Activated gamma-delta T cell treated with anti-CD3 and anti-CD28 coated beads, Interleukin-2, amount 50 U/mL, for 16 hours (primary cell): ENCODE measurements at regions not wholly inside any gene's neighbourhood (a gene's known extent, or its start where the extent isn't known, plus 50 kb on each side); places are given as distances from the start of the nearest gene placed in this dataset.
"Not testable (repeated sequence)": the region's sequence is repeated elsewhere in the genome, so short reads cannot be mapped to it uniquely, and the experiment has no call there.

Experiments used
- DNase-seq: peaks from one replicate; pipeline ENCODE4 v3.0.0-alpha.2; 2020; ENCODE audit warnings: low read depth

DNA sequence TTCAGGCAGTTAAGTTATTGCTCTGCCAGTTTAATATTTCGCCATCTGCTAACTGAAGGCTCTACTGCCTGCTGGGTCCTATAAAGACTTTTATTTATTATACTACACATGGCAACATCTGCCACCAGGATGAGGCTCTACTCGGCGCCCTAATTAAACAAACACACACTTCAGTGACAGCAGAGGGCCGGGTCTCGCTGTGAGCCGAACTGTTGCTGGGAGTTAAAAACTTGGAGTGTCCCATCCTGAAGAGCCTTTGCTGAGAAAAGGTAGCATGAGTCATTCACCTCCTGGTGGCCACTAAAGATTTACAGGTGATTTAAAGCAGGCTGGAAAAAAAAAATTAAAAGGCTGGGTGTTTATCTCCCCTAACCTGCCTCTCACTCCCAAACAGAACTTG, 183.7 kb downstream of the NPIPA8 start:
- not testable (repeated sequence) for DNase-seq

DNA sequence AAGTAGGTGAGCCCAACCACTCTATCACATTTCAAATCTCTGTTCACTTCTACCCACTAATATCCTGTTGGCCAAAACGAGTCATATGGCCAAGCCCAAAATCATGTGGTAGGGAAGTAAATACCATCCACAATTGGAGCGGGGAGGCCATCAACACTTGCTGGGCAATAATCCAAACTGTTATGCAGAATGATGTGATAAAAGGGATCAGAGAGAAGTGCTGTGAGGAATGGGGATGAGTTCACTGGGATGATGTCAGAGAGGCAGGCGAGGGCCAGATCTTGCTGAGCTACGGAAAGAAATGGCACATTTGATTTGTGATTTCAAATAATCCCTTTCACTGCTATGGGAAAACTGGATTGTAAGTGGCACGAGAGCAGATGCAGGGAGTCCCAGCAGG, 188.4 kb downstream of the NPIPA8 start:
- DNase-seq, result not testable (repeated sequence)

DNA sequence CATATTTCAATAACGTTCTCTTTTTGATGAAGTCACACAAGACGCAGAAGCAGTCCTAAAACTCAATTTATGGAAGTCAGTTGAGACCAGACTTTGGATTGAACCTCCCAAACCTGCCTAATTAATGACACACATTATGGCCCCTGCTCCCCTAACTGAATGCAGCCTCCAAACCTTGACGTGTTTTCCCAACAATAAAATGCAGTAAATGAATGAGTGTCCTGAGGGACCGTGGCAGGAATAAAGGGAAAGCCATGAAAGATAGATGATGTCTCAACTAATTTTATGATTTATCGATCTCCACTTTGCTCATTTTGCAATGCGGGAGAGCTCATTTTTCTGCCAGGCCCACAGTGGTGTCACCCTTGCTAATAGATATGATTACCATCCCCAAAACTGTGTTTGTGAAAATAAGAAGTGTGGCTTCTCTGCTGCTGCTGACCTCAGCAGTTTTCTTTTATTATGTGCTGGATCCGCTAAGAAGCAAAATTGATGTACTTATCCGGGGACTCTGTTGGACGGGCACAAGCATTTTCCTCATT, 189.9 kb downstream of the NPIPA8 start:
- DNase-seq, result not testable (repeated sequence)

DNA sequence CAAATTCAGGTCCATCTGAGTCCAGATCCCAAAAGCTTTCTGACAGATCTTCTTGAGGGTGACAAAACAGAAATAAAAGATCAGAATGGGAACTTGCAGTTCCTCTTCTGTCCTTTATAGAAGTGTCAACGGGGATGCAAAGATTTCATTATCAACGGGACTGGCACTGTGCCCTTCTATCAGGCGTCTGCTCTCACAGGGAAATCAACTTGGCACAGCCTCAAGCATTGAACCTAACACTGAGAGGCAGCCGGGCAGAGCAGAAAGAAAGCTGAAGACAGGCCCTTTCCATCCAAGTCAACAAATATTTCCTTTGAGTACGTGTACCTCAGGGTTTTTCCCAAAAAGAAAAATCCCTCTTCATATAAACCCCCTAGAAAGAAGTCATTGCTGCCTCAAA, 194.5 kb downstream of the NPIPA8 start:
- not testable (repeated sequence) for DNase-seq

DNA sequence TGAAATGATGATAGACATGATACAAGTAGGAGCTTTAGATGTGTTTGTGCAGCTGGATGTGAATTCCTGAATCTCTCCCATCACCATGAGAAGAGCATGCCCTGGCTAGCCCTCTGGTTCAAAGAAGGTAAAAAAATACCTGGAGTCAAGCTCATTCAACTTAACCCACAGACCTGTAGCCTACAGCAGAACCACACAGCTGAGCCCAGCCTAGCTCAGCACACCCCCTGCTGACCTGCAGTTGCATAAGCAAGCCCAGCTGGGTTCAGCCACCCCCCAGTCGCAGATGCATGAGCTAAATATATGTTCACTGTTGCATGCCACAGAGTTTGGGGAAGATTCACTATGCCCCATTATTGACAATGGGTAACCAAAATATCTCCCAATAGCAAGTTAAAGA, 200.2 kb downstream of the NPIPA8 start:
- DNase-seq, result not testable (repeated sequence)

DNA sequence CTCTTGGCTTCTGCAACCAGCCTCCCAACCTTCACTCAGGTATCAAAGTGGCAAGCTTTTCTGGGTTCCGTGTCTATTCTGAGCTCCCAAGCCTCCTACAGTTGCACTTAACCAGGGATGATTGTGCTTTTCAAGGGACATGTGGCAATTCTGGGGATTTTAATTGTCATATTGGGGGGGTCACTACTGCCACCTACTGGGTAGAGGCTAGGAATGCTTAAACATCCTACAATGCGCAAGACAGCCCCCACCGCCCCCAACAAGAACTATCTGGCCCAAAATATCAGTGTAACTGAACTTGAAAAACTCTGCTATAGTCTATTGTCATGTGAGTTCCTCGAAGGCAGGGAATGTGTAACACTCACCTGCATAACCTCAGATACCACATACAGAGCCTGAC, 201.5 kb downstream of the NPIPA8 start:
- DNase-seq, result not testable (repeated sequence)

DNA sequence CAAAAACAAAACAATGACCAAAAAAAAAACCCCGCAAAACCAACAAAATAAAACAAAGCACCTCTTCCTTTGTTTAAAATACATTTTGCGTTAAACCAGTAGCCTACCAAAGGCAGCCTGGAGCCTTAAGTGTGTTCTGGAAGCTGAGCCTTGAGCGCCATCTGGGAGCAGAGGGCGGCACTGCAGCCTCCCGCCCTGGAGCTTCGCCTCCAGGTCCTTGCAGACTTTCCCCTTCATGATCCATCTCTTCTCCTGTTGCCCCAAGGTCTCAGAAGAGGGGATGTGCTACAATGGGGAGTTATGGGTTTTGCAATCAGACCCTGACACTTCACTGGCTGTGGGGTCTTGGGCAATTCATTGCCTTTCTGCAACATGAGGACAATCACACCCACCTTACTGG, 204.9 kb downstream of the NPIPA8 start:
- not testable (repeated sequence) for DNase-seq

DNA sequence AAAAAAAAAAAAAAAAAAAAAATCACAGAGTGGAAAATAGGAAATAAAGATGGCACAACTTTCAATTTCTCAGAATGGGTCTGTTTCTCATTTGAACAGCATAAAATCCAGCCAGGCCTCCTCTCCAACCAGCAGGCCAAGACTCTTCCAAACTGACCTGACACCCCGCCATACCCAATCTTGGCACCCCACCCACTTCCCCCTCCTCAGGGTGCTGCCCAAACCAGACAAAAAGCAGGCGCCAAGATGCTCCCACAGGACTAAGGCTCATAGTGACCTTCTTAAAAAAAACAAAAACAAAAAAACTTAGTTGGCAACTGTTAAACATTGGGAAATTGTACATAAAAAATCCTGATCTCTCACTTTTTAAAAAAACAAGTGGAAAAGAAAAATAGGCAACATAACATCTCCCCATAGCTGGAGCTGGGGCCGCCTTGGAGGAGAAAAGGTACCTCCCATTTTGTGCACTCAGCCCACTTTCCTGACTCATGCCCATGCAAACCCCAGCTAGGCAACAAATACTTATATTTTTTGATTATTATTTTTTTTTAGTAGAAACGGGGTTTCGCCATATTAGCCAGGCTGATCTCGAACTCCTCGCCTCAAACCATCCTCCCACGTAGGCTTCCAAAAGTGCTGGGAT, 205.9 kb downstream of the NPIPA8 start:
- not testable (repeated sequence) for DNase-seq

DNA sequence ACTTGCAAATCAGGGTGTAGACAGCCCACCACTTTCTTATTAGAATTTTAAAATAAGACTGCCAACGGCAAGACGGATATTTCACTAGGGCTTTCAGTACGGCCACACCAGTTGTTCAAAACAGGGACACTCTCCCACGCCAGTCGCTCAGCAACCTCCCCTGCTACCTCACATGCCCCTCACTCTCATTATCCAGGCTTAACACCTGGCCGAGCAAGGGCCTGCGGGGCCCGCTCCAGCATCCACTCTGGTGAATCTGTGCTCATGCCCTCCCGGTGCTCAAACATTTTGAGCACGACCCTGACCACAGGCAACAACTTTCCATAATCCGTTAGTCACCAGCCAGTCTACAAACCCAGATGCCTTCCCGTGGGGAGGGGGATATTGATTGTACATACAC, 209.5 kb downstream of the NPIPA8 start:
- not testable (repeated sequence) for DNase-seq

DNA sequence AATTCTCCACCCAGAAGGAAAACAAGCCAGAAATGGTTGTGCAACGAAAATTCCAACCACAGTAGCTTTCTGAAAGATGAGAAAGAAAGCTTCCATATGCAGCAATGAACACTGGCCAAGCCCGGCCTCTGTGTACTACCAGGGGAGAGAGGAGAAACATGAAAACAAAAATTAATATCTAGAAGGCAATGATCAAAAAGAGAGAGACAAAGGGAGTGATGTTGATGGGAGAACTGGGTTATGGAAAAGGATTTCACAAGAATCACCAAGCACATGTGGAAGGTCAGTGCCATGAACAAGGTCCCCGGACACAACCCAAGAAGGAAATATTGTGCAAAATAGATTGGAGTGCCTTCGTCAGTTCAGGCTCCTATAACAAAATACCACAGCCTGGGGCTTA, 217.4 kb downstream of the NPIPA8 start:
- DNase-seq, result not testable (repeated sequence)

DNA sequence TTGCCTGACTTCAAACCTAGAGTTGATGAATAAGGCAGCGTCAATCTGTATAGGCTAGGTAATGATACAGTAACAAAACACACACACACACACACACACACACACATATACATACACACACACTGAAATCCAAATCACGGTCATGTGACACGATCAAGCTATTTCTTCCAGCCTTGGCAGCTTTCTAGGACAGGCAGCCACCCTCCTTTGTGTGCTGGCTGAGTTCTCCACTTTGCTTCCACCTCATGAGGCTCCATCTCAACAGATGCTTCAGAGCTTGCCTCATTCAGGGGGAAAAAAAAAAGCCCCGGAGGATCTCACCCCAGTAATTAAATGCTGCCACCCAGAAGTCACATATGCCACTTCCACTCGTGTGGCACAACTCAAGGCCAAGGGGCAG, 217.9 kb downstream of the NPIPA8 start:
- DNase-seq, result not testable (repeated sequence)

DNA sequence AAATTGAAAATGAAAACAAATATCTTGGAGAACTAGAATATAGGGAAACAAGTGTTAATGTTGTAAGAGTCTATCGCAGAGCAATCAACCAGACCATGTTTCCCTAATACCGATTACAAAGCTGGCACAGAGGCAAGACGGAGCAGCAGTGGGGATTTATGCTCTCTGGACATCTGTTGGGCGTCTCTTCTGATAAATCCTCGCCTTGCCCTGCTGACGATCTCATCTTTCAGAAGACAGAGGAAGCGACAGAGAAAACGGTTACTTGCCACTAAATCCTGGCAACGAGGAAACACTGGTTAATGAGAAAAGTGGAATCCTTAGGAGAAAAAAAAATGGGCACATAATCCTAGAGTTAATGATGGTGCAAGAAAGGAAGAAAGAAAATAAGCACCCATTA, 218.5 kb downstream of the NPIPA8 start:
- DNase-seq, result not testable (repeated sequence)

DNA sequence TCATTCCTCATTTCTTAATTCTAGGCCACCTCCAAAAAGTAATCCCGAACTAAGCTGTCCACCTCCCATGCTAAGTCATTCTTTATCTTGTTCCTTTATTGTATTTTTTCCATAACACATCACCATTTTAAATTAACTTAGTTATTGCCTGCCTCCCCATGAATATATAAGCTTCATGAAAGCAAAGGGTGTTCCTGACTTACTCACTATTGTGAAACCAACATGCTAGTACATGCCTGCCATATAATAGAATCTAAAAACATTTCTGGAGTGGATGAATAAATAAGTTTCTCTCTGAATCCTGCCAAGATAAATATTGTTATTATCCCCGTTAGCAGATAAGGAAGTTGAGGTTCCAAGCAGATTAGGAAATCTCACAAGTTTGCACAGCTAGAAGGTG, 232.1 kb downstream of the NPIPA8 start:
- DNase-seq, result not testable (repeated sequence)

DNA sequence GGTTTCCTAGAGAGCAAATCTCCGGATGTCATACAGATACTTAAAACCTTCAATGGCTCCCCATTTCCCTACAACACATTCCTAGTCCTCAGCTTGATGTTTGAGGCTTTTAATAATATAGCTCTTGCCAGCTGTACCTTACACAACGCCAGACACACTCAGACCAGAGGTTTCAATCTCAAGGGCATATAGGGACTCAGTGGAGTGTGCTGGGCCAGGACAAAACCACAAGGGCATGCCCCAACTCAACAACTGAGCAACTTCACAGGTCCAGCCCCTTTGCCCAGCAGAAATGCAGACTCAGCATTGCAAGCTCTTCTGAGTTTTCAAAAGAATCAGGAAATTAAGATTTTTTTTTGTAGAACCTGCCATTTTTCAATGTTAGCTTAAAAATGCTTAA, 235.5 kb downstream of the NPIPA8 start:
- not testable (repeated sequence) for DNase-seq

DNA sequence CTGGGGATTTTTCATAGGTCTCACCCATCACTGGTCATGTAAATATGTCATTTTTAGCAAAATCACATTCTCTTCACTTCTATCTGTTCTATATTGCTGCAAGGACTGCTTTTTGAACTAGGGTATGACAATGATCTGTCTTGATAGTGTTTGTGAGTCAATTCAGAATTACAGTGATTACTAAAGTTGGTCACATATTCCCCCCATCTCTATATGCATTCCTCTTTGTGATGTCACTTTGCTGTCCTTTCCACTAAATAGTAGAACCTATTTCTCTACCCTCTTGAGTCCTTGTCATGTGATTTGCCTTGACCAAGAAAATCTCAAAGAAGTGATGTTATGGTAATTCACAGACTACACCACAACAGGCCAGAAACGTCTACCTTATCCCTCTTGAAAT, 243.9 kb downstream of the NPIPA8 start:
- DNase-seq, result not testable (repeated sequence)

DNA sequence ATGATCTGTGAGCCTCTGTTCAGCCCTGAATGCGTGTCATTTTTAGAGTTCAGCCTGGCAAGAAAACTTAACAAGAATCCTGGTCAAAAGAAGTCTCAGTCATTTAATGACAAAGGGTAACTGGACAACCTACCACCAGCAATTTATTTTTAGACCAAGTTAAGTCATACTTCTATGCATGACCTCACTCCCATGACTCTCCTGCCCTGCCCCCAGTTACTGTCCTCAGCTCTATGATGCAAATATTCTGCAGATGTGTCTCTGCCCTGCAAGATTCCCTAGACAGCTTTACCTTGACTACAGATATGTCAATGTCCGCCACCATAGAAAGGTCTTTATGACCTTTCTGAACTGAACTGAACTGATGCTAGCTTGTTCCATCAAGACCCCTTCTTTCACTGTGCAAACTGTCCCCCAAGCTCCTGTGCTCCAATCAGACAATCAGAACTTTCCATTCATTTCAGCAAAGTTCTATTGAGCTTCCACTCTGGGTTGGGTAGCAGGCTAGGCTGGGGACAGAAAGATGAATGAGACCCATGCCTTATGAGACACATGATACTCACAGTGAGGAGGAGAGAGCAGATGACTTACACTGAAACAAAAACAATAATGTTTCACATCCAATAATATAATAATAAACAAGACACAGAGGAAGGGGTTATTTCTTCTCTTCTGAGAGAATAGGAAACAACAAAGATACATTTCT, 255.7 kb downstream of the NPIPA8 start:
- DNase-seq, result not testable (repeated sequence)

DNA sequence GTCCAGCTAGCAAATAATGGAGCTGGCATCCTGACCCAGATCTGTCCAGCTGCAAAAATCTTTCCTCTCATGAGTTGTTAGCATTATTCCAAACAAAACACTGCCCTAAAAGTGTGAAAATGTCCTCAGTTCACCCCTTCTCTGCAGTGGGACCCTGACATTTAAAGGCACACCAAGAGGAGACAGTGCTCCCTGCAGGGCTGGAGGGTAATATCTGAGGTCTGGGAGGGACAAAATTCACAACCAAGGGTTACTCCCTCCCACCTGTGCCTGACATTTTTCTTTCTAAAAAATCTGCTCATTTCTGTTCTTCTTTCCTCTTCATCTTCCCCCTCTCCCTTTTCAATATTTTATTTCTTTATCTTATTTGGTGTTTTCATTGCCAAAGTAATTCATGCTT, 258.6 kb downstream of the NPIPA8 start:
- not testable (repeated sequence) for DNase-seq

DNA sequence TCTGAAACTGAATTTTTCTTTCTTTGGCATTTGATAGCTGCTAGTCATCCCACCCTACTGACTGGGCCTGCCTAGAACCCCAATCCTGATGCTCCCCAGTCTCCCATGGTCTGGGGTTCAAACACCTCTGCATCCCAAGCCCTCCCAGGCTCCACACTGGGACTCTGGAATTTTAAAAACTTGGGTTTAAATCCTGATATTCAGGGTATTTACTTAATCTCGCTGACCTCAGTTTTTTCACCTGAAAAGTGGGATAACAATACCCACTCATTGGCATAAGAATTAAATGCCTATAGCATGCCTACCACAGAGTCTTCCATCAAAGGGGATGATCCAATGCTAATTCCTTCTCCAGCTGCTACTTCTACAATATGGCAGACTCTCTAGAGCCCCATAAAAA, 264.4 kb downstream of the NPIPA8 start:
- no peak for DNase-seq

DNA sequence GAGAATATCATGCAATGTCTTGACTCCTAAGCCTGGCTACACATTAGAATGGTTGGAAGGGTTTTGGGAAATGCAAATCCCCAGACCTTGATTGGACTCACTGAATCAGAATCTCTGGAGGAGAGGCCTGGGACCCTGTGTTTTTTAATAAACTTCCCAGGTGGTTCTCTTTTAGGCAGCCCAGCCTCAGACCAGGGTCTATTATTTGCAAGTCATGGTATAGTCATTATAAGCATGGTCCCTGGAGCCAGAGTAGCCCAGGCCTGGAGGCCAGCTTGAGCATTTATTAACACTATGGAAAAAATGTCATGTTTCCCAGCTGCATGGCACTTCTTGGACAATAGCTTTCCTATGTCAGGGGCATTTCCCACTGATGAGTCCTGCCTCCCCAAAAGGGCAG, 266.9 kb downstream of the NPIPA8 start:
- DNase-seq, result no peak

DNA sequence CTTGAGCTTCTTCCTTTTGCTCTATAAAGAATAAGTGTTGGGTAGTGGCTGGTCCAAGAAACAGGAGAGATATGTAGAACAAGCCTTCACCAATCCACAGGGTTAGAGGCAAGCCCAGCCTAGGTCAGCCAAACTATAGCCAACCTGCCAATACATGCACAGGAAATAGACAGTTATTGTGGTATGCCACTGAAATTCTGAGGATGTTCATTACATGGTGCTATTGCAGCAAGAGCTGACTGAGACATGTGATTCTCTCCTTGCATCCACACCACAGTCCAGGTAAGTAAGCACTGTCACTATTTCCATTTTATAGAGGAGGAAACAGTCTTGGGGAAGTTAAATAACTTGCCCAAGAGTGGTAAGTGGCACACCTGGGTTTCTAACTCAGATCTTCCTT, 268.1 kb downstream of the NPIPA8 start:
- DNase-seq, result no peak

DNA sequence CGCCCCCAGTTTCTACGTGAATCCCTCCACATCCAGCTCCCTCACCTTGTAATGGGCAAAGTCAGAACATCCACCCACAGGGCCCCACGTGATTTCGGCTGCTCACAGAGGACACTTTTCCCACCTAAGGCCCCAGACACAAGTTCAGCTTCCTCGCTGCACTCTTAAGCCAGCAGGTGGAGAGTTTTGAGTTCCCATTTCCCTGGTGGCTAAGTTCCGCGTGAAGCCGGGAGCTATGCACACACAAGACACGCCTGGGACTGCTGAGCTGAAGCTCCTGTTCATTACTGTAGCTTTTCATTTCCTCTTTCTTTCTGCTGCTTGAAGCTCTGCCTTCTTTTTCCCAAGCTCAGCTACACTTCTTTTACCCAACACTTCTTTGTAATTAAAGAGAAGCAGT, 273.8 kb downstream of the NPIPA8 start:
- DNase-seq, result no peak

DNA sequence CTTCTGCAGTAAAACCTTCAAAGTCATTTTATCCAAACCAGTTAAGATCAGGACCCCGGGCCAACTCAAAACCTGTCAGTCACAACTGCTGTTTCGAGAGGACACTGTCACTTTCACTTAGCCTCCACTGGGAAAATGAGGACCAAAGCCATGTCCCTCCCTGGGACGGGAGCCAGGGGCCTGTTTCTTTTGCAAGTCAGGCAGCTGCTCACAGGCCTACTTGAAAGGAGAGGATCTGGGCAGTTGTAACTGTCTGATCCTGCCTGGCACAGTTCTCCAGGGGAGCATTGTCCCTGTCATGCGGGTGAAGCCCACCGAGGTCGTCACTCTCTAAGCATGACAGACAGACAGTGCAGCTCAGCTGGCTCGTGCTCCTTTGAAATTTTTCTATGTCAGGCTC, 276.2 kb downstream of the NPIPA8 start:
- no peak for DNase-seq

DNA sequence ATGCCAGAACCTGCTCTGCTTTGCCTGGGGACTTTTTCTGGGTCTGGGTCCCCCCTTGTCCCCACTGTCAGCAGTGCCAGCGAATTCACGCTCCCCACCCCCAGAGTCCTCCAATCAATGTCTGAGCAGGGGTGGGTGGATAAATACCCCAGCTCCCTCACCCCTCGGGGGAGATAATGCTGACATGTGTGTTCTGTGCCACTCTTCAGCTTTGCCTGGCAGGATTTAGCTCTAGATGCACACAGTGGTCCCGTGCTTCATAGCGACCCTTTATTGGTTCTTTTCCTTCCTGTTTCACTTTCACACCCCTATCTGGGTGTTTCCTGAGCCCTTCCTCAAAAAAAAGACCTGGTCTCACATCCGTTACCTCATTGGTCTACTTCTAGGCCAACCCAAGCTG, 277.0 kb downstream of the NPIPA8 start:
- DNase-seq, result no peak

DNA sequence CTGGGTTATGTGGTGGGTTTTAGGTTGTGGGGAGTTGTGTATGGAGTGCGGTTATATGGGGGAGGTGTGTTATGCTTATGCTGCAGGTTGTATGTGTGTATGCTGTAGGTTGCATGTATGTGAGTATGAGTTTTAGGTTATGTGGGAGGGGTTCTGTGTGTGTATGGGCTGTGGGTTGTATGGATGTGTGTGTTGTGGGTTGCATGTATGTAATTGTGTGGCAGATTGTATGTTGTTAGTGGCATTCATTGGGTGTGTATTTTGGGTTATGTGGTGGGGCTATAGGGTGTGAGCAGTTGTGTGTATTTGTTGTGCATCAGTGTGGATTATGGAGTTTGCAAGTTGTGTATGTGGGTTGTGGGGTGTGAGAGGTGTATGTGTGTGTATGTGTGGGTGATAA, 277.4 kb downstream of the NPIPA8 start:
- DNase-seq, result no peak
